HG02970 (cell line): ENCODE measurements at regions not wholly inside any gene's neighbourhood (a gene's known extent, or its start where the extent isn't known, plus 50 kb on each side); places are given as distances from the start of the nearest gene placed in this dataset.

Experiments used
- ATAC-seq: cut with Tn5 transposase; IDR thresholded peaks from one replicate; pipeline ENCODE4 v1.9.1; 2021; ENCODE audit warnings: mild to moderate bottlenecking, moderate library complexity, moderate number of reproducible peaks; ENCODE audit not compliant: unreplicated experiment, low FRiP score

DNA sequence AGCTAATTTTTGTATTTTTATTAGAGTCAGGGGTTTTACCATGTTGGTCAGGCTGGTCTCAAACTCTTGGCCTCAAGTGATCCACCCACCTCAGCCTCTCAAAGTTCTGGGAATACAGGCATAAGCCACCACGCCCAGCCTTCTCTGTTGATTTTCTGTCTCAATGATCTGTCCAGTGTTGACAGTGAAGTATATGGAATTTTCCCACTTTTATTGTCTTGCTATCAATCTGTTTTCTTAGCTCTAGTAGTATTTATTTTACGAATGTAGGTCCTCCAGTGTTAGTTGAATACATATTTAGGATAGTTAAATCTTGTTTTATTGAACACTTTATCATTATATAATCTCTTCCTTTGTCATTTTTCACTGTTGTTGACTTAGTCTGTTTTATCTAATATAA is 1603.9 kb downstream of the ADGRL3 start:
- no peak for ATAC-seq

DNA sequence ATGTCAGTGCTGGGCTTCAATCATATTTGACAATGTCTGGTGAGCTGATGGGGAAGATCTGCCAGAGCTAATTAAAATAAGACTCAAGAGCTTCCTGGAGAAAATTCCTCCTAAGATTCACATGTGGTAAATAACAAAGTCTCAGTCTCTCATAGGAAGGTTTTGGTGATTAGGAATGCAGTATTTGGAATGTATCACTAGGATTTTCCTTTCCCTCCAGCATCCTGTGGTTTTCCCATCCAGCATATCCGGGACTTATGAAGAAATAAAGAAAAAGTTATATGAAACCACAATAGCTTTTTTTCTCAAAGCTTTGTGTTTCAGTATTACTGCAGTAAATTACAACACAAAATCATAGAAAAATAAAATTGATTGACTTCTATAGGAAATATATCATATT is 1597.1 kb downstream of the ADGRL3 start:
- ATAC-seq, result no peak

DNA sequence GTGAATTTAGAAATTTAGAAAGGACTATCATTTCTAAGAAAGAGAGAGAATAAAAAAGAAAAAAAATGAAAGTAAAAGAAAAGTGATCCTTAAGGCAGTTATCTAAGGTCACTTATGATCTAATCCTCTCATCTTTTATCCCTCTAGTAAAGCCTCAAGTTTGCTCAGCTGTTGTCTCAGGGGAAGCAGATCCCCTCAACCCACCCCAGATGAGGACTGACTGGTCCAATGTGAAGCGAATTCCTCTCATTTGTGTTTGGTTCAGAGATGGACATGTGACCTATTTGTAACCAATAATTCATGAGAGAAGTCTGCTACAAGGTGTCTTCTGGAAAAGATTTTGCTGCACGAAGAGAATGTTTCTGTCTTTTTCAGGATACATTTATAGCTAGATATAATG is 1591.3 kb downstream of the ADGRL3 start:
- ATAC-seq, result no peak

DNA sequence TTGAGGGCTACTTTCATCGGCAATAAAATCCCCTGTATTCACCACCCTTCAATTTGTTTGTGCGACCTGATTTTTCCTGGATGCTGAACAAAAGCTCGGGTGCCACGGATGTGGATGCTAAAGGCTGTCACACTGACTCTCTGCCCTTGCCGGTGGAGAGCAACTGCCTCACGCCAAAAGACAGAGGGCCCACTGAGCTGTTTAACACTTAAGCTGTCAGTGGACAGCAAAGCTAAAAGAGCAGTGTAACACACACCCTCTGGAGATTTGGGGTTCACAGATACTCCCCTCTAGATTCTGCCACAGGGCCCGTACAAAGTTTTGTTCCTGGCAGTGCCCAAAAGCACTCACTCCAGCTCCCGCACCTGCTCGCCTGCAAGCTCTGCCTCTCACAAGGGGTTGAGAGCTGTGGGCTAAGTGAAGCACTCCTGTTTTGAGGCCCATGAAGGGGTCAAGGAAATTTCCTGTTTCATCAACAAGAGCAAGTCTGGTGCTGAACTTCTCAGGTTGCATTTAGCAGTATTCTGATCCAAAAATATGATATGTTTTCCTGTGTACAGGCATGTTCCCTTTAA is 1571.9 kb downstream of the ADGRL3 start:
- ATAC-seq, result no peak

DNA sequence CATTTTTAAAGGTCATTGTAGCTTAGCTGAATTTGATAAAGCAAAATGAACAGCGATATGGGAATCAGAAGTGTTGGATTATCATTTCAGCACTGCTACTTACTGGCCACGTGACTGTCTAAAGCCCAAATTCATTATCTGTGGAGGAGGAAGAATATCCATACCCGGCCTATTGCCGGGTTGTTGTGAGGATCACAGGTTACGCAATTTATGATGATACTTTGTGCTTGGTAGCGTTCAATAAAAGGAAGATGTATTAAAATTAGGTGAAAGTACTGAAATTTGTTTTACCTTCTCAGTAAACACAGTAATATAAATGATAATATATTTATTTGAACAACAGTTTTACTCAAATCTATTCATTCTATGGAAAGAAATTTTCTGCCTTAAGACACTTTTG is 1540.2 kb downstream of the ADGRL3 start:
- no peak for ATAC-seq

DNA sequence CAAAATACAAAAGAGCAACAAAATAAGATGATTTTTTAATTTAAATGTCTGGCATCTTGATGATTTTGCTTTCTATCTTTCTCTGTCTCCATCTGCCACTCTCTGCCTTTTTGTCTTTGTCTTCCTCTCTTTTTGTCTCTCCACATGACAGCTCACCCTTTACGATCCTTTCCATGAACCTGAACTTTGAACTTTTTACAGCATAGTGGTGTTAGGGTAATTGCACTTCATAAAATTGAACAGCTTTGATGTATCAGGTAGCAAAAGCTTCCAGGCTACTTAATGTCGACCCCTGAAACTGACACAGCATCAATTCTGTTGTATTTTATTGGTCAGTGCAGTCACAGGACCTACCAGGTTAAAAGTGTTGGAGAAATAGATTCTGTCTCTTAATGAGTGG is 1517.0 kb downstream of the ADGRL3 start:
- no peak for ATAC-seq

DNA sequence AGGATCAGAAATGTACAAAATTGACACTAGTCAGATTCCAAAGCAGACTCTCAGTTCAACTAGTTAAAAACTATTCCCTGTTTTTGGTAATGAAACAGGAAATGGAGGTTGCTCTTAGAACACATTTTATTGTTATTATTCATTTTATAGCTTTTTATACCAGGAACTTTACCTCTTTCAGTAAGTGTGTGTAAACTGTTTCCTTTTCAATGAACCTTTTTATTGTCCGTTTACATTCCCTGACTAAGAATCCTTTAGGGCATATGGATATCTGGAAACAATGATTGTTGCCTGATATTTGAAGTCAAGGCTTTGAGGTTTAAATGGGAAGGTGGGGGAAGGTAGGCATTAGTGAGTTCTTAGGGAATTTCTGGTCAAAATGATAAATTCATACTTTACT is 1511.4 kb downstream of the ADGRL3 start:
- no peak for ATAC-seq

DNA sequence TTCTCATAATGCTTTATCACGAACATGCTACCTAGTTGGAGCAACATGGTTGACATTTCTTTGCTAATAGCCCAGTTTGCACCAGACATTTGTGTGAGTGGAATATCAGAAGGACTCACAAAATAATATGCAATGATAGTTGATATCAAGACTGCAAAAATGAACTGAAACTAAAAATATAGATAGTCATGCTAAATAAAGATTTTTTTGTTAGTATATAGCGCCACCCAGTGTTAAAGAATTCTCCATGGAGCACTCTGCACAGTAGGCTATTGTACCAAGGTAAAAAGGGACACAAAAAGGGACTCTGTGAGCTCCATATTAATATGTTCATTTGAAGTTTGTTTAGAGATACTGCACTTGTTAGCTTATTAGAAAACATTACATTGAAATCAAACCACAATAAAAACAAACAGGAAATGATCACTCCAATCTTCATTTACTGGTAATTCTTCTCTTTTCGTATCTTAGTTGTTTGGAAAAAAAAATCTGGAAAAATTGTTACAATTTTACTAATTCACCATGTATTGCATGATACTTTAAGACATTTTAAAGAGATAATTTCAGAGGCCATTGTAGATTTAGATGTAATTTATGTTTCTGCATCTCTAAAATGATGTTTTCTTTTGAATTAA is 1509.6 kb downstream of the ADGRL3 start:
- no peak for ATAC-seq

DNA sequence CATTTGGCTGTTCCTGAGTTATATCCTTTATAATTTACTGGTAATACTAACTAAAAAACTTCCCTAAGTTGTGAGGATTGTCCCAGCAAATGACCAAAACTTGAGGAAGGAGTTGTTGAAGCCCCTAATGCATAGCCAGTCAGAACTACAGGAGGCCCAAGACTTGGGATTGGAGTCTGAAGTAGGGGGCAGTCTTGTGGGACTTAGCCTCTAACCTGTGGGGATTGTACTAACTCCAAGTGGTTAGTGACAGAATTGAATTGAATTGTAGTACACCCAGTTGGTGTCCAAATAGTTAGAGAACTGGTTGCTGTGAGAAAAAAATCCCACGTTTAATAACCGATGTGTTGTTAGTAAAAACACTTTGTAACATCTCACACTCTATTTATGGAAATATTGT is 1506.3 kb downstream of the ADGRL3 start:
- ATAC-seq, result no peak

DNA sequence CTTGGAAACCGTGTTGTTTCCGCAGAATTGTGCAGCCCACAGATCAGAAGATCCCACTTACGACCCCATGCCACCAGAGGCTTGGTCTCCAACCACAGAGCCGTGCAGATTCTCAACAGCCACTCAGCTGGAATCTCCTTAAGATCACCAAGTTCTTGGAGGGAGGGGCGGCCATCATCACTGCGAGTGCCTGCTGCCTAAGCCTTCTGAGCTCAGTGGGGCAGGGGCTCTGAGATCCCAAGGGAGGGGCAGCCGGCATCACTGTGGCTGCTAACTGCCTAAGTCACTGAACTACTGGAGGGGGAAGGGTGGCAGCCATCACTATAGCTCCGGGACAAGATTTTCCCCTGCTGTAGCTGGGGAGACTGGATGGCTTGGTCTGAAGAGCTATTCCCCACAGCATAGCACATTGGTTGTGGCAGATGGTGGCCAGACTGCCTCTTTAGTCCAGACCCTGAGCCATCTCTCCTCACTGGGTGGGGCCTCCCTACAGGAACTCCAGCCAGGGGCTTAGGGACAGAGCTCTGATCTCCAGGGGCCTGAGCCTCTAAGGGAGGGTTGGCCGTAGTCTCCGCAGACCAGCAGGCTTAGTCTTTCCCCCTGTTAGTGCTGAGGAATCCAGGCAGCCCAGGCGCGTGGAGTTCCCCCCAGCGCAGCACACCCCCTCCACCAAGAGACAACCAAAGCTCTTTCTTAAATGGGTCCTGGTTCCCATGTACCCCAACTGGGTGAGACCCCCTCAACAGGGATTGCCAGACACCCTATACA is 1483.9 kb downstream of the ADGRL3 start:
- no peak for ATAC-seq

DNA sequence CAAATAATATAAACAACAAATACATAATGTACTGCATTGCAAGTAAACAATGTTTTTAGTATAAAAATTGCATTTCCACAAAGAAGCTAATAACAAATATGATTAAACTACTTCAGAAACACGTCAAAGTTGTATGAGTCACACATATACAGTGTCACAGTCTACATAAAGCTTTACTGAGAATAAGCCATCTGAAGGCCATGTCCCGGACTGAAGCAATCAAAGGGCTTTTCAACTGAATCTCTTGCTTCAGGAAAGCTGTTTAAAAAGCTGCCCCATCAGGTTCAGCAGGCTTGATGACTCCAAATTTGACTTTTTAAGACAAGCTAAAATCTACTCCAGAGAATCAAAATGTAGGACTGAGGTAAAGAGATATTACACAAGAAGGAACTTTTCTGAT is 1476.8 kb downstream of the ADGRL3 start:
- ATAC-seq, result no peak

DNA sequence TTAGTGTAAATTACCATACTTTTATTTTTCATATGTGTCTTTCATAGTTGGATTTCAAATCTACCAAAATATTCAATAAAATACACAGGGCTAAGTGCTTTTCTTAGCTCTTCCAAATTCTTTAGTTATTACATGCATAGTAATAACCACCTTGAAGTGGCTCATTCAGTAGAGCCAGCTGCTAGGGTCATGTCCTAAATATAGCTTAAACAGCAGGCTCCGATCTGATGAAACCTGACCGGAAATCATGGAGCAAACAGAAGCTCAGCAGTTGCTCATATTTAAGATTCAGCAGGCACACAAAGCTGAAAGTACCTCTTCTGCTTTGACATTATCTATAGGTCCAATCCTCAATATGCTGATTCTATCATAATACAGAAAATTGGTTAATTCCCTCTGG is 1470.4 kb downstream of the ADGRL3 start:
- ATAC-seq, result no peak

DNA sequence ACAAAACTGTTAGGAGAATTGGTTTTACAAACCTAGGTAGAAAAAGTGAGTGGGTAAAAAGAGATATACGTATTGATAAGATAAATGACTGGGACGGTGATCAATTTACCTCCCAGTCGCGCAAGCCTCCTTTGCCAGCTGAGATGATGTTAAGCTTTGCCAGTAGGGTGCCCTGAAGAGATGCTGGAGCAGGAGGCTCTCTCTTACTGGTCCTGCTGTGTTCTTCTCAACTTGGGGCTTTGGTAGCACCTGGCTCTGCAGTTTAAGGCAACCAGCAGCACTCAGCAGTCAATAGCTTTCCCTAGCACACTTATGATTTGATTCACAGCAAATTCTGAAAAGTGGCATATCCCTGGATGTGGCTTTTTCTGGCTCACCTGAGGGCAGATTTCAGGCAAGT is 1461.7 kb downstream of the ADGRL3 start:
- ATAC-seq, result no peak

DNA sequence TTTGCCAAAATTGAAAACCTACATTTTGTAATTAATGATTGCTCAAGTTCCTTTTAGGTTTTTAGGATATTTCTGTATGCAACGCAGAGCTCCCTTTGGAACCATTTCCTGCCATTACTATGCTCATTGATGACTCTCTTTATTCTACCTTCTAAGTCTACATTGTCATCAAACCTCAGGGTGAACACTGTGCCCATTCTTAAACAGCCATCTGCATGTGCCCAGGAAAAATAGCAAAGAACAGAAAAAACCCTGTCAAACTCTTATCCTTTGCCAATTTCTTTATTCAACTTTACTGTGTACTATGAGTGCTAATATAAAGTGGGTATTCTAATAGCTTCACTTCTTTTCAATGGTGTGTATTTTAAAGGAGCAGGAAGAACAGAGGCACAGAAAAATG is 1455.9 kb downstream of the ADGRL3 start:
- no peak for ATAC-seq

DNA sequence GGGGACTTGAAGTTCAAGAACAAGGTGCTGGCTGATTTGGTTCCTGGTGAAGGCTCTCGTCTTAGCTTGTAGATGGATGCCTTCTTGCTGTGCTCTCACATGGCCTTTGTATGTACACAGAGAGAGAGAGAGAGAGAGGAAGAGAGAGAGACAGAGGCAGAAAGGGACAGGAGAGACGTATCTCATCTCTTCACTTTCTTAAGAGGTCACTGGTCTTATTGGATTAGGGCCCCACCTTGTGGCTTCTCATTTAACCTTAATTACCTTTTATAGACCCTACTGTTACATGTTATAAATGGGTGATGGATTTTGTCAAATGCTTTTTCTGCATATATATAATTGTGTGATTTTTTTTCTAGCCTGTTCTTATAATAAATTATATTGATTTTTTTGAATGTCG is 1444.2 kb downstream of the ADGRL3 start:
- no peak for ATAC-seq

DNA sequence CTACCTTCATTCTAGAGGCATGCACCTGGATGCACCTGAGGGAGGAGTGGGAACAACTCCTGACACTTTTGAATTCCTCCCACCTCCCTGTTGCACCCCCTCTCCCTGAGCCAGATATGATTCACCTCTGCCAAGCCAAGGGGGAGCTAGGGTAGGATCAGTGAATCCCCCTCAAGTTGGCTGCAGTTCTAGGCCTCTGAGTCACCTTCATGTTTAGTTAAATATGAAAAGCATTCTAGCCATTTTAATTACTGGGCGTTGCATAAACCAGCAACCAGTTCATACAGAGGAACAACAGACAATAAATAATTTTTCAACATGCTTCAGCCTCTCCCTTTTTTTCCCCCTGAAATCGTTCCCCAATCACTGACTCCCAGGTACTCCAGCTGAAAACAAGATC is 1440.2 kb downstream of the ADGRL3 start:
- ATAC-seq, result no peak

DNA sequence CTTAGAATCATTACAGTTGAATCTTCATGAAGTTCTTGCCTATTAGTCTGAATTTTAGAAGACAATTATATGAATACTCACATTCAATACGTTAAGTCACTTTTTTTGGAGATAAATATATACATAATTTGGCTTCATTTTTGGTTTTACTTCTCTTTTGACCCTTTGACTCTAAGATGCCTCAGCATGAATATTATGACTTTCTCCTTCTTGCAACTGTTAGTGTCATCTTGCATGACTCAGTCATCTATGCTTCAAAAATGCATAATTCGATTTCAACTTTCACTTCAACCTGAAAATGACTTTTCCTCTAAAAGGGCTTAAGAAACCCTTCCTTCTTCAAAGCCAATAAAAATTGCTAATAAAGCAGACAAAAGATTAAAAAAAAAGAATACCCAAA is 1427.5 kb downstream of the ADGRL3 start:
- ATAC-seq, result no peak

DNA sequence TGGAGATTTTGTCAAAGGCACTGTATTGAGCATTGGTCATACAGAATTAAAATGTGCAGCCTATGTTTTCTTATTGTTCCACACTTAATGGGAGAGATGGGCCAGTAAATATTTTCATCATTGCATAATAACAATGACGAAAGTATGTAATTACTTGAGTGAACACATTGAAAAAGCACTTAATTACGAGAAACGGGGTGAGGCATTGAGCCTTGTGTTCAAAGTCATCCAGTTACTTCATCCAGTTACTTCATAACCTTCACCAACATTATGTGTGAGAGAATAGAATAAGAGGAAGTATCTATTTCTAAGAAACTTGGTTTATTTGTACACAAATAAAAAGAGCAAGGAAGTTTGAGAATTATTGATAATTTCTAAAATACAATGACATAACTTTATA is 1427.0 kb downstream of the ADGRL3 start:
- no peak for ATAC-seq

DNA sequence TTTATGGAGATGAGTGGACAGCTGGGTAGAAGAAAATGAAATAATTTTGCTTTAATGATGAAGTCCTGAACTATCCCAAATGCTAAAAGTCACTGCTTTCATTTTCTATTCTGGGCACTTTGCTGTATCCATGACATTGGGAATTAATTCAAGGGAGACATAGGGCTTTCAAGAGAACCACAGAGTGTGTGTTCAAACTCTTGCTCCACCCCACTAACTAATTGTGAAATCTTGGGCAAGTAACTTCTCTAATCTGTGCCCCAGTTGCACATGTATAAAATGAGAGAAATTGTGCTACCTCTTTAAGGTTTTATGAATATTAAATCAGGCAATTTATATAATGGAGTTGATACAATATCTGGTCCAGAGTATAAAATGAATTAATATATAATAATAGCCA is 1422.0 kb downstream of the ADGRL3 start:
- no peak for ATAC-seq

DNA sequence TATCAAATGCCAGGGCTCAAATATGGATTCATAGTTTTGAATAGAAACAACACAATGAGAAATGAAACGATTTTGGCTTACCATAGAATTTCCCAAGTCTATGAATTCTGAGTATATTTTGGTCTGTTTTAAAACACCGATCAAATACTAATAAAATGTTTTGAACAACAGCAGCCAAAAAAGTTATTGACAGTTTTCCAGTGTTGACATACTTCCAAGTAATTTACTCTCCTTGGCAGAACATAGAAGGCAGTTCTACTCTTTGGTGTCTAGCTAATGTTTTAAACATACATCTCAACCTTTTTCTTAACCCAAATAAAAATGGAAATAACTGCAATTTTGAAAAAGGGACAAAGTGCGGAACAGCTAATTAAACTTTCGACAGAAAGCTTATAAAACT is 1419.8 kb downstream of the ADGRL3 start:
- no peak for ATAC-seq

DNA sequence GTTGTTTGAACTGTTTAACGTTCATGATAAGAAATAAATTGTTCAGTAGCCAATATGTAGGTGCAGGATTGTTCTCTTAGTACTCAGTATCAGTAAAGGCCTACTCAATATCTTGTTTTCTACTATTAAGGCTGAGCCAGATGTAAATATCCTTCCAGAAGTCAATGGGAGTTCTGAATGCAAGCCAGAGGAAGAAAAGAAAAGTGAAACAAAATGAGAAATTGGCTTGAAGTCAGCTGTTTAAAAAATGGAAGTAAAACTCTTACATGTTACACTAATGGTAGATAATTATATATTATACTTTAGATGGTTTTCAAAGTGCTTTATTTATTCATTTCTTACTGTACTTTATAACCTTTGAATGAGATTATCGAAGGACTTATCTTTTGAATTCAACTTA is 1417.9 kb downstream of the ADGRL3 start:
- ATAC-seq, result no peak

DNA sequence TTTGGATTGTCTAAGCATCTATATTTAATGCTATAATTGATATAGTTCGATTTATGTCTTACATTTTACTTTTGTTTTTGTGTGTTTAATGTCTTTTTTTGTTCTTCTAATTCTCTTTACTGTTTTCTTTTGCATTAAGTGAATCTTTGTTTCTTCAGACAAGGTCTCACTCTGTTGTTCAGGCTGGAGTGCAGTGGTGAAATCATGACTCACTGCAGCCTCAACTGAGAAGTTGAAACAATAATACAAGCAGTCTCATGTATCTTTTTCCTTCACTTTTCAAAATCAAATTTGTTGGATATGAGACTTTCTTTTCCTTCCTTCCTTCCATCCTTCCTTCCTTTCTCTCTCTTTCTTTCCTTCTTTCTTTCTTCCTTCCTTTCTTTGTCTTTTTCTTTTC is 1401.6 kb downstream of the ADGRL3 start:
- no peak for ATAC-seq
